H1 (cell line): ENCODE measurements at regions not wholly inside any gene's neighbourhood (a gene's known extent, or its start where the extent isn't known, plus 50 kb on each side); places are given as distances from the start of the nearest gene placed in this dataset.
"Not testable (repeated sequence)": the region's sequence is repeated elsewhere in the genome, so short reads cannot be mapped to it uniquely, and the experiment has no call there.

ENCODE experiments used
- CBX8 ChIP-seq: fragments of 300-800, 300-1000 bp; sonication (generic); IDR thresholded peaks from 2 replicates; pipeline ENCODE4 v1.7.1; 2016; ENCODE audit warnings: low read depth, low read length, borderline replicate concordance
- EGR1 ChIP-seq: IDR thresholded peaks from 2 replicates; pipeline ENCODE4 v1.6.1; 2011; ENCODE audit warnings: low read depth, low read length, borderline replicate concordance
- HDAC6 ChIP-seq: IDR thresholded peaks from one replicate; pipeline ENCODE4 v1.7.1; 2012; ENCODE audit warnings: low read depth, mild to moderate bottlenecking, inconsistent platforms, low read length, moderate library complexity

DNA sequence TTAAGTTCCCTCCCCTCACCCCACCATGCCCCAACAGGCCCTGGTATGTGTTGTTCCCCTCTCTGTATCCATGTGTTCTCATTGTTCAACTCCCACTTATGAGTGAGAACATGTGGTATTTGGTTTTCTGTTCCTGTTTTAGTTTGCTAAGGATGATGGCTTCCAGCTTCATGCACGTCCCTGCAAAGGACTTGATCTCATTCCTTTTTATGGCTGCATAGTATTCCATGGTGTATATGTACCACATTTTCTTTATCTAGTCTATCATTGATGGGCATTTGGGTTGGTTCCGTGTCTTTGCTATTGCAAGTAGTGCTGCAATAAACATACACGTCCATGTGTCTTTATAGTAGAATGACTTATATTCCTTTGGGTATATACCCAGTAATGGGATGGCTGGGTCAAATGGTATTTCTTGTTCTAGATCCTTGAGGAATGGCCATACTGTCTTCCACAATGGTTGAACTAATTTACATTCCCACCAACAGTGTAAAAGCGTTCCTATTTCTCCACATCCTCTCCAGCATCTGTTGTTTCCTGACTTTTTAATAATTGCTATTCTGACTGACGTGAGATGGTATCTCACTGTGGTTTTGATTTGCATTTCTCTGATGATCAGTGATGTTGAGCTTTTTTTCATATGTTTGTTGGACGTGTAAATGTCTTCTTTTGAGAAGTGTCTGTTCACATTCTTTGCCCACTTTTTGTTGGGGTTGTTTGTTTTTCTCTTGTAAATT lies 93.8 kb upstream of the TMEM17 start:
- TF ChIP-seq EGR1, CBX8, HDAC6: not testable (repeated sequence)
